Vagina (tissue), 2 donors: ENCODE measurements at regions not wholly inside any gene's neighbourhood (a gene's known extent, or its start where the extent isn't known, plus 50 kb on each side); places are given as distances from the start of the nearest gene placed in this dataset.
A peak's percentile ranks its signal among the peaks of the same experiment; 100 is the strongest.

Experiments
- DNase-seq, 2 donors: peaks; one replicate each; pipeline ENCODE4 v3.0.0-alpha.2; 2017; ENCODE audit errors: extremely low spot score in 2 of 2
- H3K27ac ChIP-seq: fragments of 200-600 bp; sonication (generic); one replicate; pipeline ENCODE4 v1.5.1; 2019
- H3K27me3 ChIP-seq: fragments of 200-600 bp; sonication (generic); one replicate; pipeline ENCODE4 v1.5.1; 2019
- H3K36me3 ChIP-seq, 2 donors: fragments of 200-600 bp; sonication (generic); one replicate each; pipeline ENCODE4 v1.5.1; 2017 to 2019
- H3K4me1 ChIP-seq: fragments of 200-600 bp; sonication (generic); one replicate; pipeline ENCODE4 v1.5.1; 2019
- H3K4me3 ChIP-seq, 2 donors: fragments of 200-600 bp; sonication (generic); 1 replicate in 1 of 2; 2 replicates in 1 of 2; pipeline ENCODE4 v1.5.1; 2016 to 2019
- H3K9me3 ChIP-seq: fragments of 200-600 bp; sonication (generic); one replicate; pipeline ENCODE4 v1.5.1; 2019
- POLR2A ChIP-seq, 2 donors: fragments of 450-650 bp; IDR thresholded peaks; one replicate each; pipeline ENCODE4 v1.6.1; 2017; ENCODE audit warnings: antibody characterized with exemption in 2 of 2, mild to moderate bottlenecking in 2 of 2, moderate library complexity in 2 of 2
- POLR2AphosphoS5 ChIP-seq, 2 donors: sonication (generic); formaldehyde crosslinking; IDR thresholded peaks; one replicate each; pipeline ENCODE4 v1.9.0; 2017; ENCODE audit warnings: antibody characterized with exemption in 2 of 2, mild to moderate bottlenecking in 2 of 2, low read depth in 1 of 2; ENCODE audit not compliant: insufficient read depth in 1 of 2
- intact Hi-C: fragments of 100-400 bp; cut with DNase I; formaldehyde crosslinking; loops from one replicate; pipeline ENCODE4 v1.15.1; 2023
- TF ChIP-seq, protein P1 (sequence below), 3 experiments: fragments of 450-650 bp in 2 of 3; fragments of 200-600 bp in 1 of 3; sonication (generic) in 1 of 3; IDR thresholded peaks; one replicate each; pipeline ENCODE4 v1.5.1; 2017 to 2019; ENCODE audit warnings: antibody characterized with exemption in 3 of 3, mild to moderate bottlenecking in 2 of 3, moderate library complexity in 2 of 3

DNA sequence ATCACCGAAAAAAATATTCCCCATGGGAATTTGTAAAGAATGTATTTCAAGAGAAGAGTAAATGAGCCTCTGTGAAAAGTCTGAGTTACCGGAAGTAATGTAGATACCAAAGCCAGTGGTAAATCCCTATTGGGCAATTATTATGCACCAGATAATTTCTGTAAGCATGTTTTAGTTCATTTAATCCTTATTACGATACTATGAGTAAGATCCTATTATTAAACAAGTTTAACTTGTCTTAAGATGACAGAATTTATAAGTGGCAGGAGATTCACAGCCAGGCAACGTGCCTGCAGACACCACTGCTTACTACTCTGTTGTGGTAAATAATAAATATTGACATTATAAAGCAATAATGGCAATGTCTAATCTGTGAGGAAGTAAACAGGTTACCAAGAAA lies 280.8 kb upstream of the RGPD4 start:
- TF ChIP-seq POLR2A (IDR thresholded peaks at IDR 0.05) (no peak), POLR2AphosphoS5 (IDR thresholded peaks at IDR 0.05; ENCODE audit: insufficient read depth in 1 of 2, low read depth in 1 of 2) (no peak)
- TF ChIP-seq, protein P1, sequence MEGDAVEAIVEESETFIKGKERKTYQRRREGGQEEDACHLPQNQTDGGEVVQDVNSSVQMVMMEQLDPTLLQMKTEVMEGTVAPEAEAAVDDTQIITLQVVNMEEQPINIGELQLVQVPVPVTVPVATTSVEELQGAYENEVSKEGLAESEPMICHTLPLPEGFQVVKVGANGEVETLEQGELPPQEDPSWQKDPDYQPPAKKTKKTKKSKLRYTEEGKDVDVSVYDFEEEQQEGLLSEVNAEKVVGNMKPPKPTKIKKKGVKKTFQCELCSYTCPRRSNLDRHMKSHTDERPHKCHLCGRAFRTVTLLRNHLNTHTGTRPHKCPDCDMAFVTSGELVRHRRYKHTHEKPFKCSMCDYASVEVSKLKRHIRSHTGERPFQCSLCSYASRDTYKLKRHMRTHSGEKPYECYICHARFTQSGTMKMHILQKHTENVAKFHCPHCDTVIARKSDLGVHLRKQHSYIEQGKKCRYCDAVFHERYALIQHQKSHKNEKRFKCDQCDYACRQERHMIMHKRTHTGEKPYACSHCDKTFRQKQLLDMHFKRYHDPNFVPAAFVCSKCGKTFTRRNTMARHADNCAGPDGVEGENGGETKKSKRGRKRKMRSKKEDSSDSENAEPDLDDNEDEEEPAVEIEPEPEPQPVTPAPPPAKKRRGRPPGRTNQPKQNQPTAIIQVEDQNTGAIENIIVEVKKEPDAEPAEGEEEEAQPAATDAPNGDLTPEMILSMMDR (IDR thresholded peaks at IDR 0.05) = no peak
- no peaks in the 10 kb centered on the region for H3K9me3 ChIP-seq
- H3K27me3 ChIP-seq = no peaks in the 10 kb centered on the region
- H3K36me3 ChIP-seq = no peaks in the 10 kb centered on the region
- intact Hi-C loops = no loop called here
- no peak for DNase-seq
- H3K27ac ChIP-seq = no peak overlapping the region
- H3K4me1 ChIP-seq = no peaks in the 10 kb centered on the region
- H3K4me3 ChIP-seq = no peak overlapping the region

- no peak overlapping the region for H3K27ac ChIP-seq
- H3K36me3 ChIP-seq = no peaks in the 10 kb centered on the region
- H3K27me3 ChIP-seq = no peaks in the 10 kb centered on the region
- H3K4me3 ChIP-seq = no peak overlapping the region
- DNase-seq = peak in 1 of 2 donors; percentile 49
- no peaks in the 10 kb centered on the region for H3K4me1 ChIP-seq
- intact Hi-C loops = no loop called here
- TF ChIP-seq POLR2AphosphoS5 (IDR thresholded peaks at IDR 0.05; ENCODE audit: insufficient read depth in 1 of 2, low read depth in 1 of 2) (no peak), POLR2A (IDR thresholded peaks at IDR 0.05) (no peak)
- TF ChIP-seq, protein P1 (IDR thresholded peaks at IDR 0.05) = no peak
- no peaks in the 10 kb centered on the region for H3K9me3 ChIP-seq
These were observed 278.5 kb upstream of the RGPD4 start for GRCh38 chr2:107548216-107548615.

DNA sequence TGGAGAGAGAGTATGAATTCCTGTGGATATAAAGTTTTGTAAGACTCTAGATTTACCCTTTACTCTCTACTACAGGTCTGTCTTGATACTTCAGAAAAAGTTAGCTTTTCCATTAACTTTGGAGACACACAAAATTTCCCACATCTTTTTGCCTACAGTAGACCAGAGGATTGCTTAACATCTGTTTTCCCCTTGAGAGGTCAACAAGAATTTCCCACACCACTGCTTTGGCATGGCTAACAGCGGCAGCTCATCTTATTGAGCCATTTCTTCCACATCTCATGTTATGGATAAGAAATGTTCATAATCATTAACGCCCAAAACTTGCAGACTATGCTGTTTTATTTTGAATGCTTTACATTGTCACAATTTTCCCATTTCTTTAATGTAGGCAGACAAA lies 273.6 kb upstream of the RGPD4 start:
- peaks cover 12% of the 10 kb centered on the region for H3K9me3 ChIP-seq
- no peaks in the 10 kb centered on the region for H3K36me3 ChIP-seq
- H3K4me3 ChIP-seq = no peak overlapping the region
- no peaks in the 10 kb centered on the region for H3K4me1 ChIP-seq
- H3K27ac ChIP-seq = no peak overlapping the region
- TF ChIP-seq, protein P1 (IDR thresholded peaks at IDR 0.05) = no peak
- TF ChIP-seq POLR2A (IDR thresholded peaks at IDR 0.05) = no peak
- TF ChIP-seq POLR2AphosphoS5 (IDR thresholded peaks at IDR 0.05; ENCODE audit: insufficient read depth in 1 of 2, low read depth in 1 of 2) = no peak
- H3K27me3 ChIP-seq = no peaks in the 10 kb centered on the region
- intact Hi-C loops = no loop called here
- no peak for DNase-seq

DNA sequence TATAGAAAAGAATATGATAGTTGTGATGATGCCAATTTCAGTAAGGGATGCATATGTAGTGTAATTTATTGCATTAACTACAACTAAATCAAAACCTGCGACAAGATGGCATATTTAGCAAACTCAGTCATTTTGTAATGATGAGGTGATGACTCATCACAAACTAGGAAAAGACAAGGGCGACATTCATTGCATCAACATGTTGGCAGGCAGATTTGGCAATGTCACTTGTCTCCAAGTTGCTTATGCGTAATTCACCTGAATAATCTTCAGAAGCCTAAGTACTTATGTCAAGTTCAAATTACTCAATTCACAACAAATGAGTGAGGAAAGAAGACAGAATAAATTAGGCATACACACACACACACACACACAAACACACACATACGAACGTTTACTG lies 273.2 kb upstream of the RGPD4 start:
- Histone ChIP-seq H3K27me3 (no peaks in the 10 kb centered on the region), H3K27ac (no peak overlapping the region), H3K9me3 (peaks cover 12% of the 10 kb centered on the region), H3K36me3 (no peaks in the 10 kb centered on the region), H3K4me3 (no peak overlapping the region), H3K4me1 (no peaks in the 10 kb centered on the region)
- DNase-seq = no peak
- intact Hi-C loops = no loop called here
- TF ChIP-seq, protein P1 (IDR thresholded peaks at IDR 0.05) = no peak
- peak in 1 of 2 donors; percentile 43 for TF ChIP-seq POLR2AphosphoS5 (IDR thresholded peaks at IDR 0.05; ENCODE audit: insufficient read depth in 1 of 2, low read depth in 1 of 2)

- no peaks in the 10 kb centered on the region for H3K4me1 ChIP-seq
- no peaks in the 10 kb centered on the region for H3K27me3 ChIP-seq
- no peak for DNase-seq
- no peak overlapping the region for H3K27ac ChIP-seq
- H3K4me3 ChIP-seq = no peak overlapping the region
- peaks cover 12% of the 10 kb centered on the region for H3K9me3 ChIP-seq
- intact Hi-C loops = no loop called here
- H3K36me3 ChIP-seq = no peaks in the 10 kb centered on the region
- TF ChIP-seq POLR2AphosphoS5 (IDR thresholded peaks at IDR 0.05; ENCODE audit: insufficient read depth in 1 of 2, low read depth in 1 of 2) (no peak), POLR2A (IDR thresholded peaks at IDR 0.05) (no peak)
- TF ChIP-seq, protein P1 (IDR thresholded peaks at IDR 0.05) = no peak
These were observed 270.6 kb upstream of the RGPD4 start for GRCh38 chr2:107556038-107556627.
